ENCODE measurements at regions not wholly inside any gene's neighbourhood (a gene's known extent, or its start where the extent isn't known, plus 50 kb on each side); places are given as distances from the start of the nearest gene placed in this dataset.

GRCh38 chr3:106643684-106644161 is 733.5 kb upstream of the CCDC54 start:
- DNase-seq, result no peak

- no peak for DNase-seq
These were observed 703.2 kb upstream of the CCDC54 start for GRCh38 chr3:106673926-106674569.

- no peak for DNase-seq
These were observed 701.8 kb upstream of the CCDC54 start for GRCh38 chr3:106675451-106675850.

- DNase-seq, result peak; percentile 55
These were observed 698.4 kb upstream of the CCDC54 start for GRCh38 chr3:106678657-106679390.

- DNase-seq, result no peak
These were observed 693.2 kb upstream of the CCDC54 start for GRCh38 chr3:106683953-106684620.

GRCh38 chr3:106685745-106686144 is 691.5 kb upstream of the CCDC54 start:
- DNase-seq, result no peak

- DNase-seq, result no peak
These were observed 689.3 kb upstream of the CCDC54 start for GRCh38 chr3:106687905-106688304.

GRCh38 chr3:106688464-106688863 is 688.8 kb upstream of the CCDC54 start:
- DNase-seq, result peak; percentile 73

GRCh38 chr3:106691476-106691875 is 685.8 kb upstream of the CCDC54 start:
- DNase-seq, result no peak

- no peak for DNase-seq
These were observed 684.6 kb upstream of the CCDC54 start for GRCh38 chr3:106692624-106693023.

GRCh38 chr3:106699122-106699521 is 678.1 kb upstream of the CCDC54 start:
- DNase-seq, result no peak

GRCh38 chr3:106700981-106701380 is 676.3 kb upstream of the CCDC54 start:
- no peak for DNase-seq

GRCh38 chr3:106703524-106703923 is 673.7 kb upstream of the CCDC54 start:
- no peak for DNase-seq

- no peak for DNase-seq
These were observed 669.9 kb upstream of the CCDC54 start for GRCh38 chr3:106707347-106707746.

GRCh38 chr3:106710596-106710995 is 666.6 kb upstream of the CCDC54 start:
- no peak for DNase-seq

GRCh38 chr3:106711650-106712049 is 665.6 kb upstream of the CCDC54 start:
- no peak for DNase-seq

GRCh38 chr3:106714400-106714799 is 662.8 kb upstream of the CCDC54 start:
- DNase-seq, result no peak

GRCh38 chr3:106715286-106715685 is 662.0 kb upstream of the CCDC54 start:
- DNase-seq, result no peak

GRCh38 chr3:106717178-106717780 is 660.0 kb upstream of the CCDC54 start:
- DNase-seq, result no peak

GRCh38 chr3:106719077-106719476 is 658.2 kb upstream of the CCDC54 start:
- no peak for DNase-seq

- DNase-seq, result no peak
These were observed 657.7 kb upstream of the CCDC54 start for GRCh38 chr3:106719583-106719982.

GRCh38 chr3:106720510-106720909 is 656.7 kb upstream of the CCDC54 start:
- DNase-seq, result no peak

- no peak for DNase-seq
These were observed 651.7 kb upstream of the CCDC54 start for GRCh38 chr3:106725566-106725965.

All from islet precursor cell (in vitro differentiated cells).